IMR-90 (cell line): ENCODE measurements at regions not wholly inside any gene's neighbourhood (a gene's known extent, or its start where the extent isn't known, plus 50 kb on each side); places are given as distances from the start of the nearest gene placed in this dataset.

Experiments used
- ATAC-seq: fragments of 200-7000 bp; cut with Tn5 transposase; 2 replicates; pipeline ENCODE4 v1.9.1; 2020; ENCODE audit warnings: low read depth, mild to moderate bottlenecking, moderate library complexity
- BruUV-seq: library from RNA; stranded (reverse); fragments of 400-500 nt; replicated peaks from 2 replicates; lab custom pipeline; 2021; lab: Mats Ljungman, UMichigan
- CTCF ChIA-PET: fragments of 300-600 bp; formaldehyde crosslinking; extraction: SDS; loops from one replicate; lab custom pipeline; 2021; ENCODE audit warnings: antibody characterized with exemption; lab: Yijun Ruan, JAX
- POLR2A ChIA-PET: fragments of 300-600 bp; sonication (Branson Sonifier 250); formaldehyde crosslinking; loops from one replicate; lab custom pipeline; 2022; ENCODE audit warnings: antibody characterized with exemption; ENCODE audit not compliant: unreplicated experiment; lab: Charles Lee
- DNase-seq: peaks from one replicate; pipeline ENCODE4 v3.0.0; 2013
- H2AFZ ChIP-seq: replicated peaks from 2 replicates; pipeline ENCODE3; 2013; ENCODE audit warnings: low read length, mild to moderate bottlenecking; ENCODE audit not compliant: poor library complexity
- H2AK5ac ChIP-seq: 2 replicates; pipeline ENCODE4 v1.6.1; 2013; ENCODE audit warnings: low read depth, low read length, inconsistent platforms
- H2AK9ac ChIP-seq: replicated peaks from 2 replicates; pipeline ENCODE3; 2013; ENCODE audit warnings: mild to moderate bottlenecking, low read depth, low read length, moderate library complexity; ENCODE audit not compliant: poor library complexity
- H2BK120ac ChIP-seq: 2 replicates; pipeline ENCODE4 v1.6.1; 2013; ENCODE audit warnings: low read depth, low read length, inconsistent platforms
- H2BK15ac ChIP-seq: 3 replicates; pipeline ENCODE4 v1.6.1; 2013; ENCODE audit warnings: low read depth, low read length, inconsistent platforms
- H2BK20ac ChIP-seq: 2 replicates; pipeline ENCODE4 v1.6.1; 2013; ENCODE audit warnings: low read depth, mild to moderate bottlenecking, inconsistent platforms, low read length, moderate library complexity
- H2BK5ac ChIP-seq: 2 replicates; pipeline ENCODE4 v1.6.1; 2013; ENCODE audit warnings: mild to moderate bottlenecking, low read depth, low read length, inconsistent platforms; ENCODE audit not compliant: poor library complexity, severe bottlenecking
- H3K14ac ChIP-seq: replicated peaks from 2 replicates; pipeline ENCODE4 v1.6.1; 2013; ENCODE audit warnings: low read depth, low read length, inconsistent platforms
- H3K18ac ChIP-seq: 2 replicates; pipeline ENCODE4 v1.6.1; 2013; ENCODE audit warnings: low read depth, low read length, control low read depth
- H3K23ac ChIP-seq: 2 replicates; pipeline ENCODE4 v1.6.1; 2013; ENCODE audit warnings: low read depth, low read length, inconsistent platforms
- H3K27ac ChIP-seq: 2 replicates; pipeline ENCODE4 v1.5.1; 2013; ENCODE audit warnings: mild to moderate bottlenecking, control low read depth, low read length; ENCODE audit not compliant: insufficient read depth
- H3K27me3 ChIP-seq: 2 replicates; pipeline ENCODE4 v1.6.1; 2013; ENCODE audit warnings: low read length; ENCODE audit not compliant: control insufficient read depth, insufficient read depth
- H3K36me3 ChIP-seq: 2 replicates; pipeline ENCODE4 v1.6.1; 2013; ENCODE audit warnings: low read length, mixed read lengths; ENCODE audit not compliant: control insufficient read depth, insufficient read depth
- H3K4ac ChIP-seq: 2 replicates; pipeline ENCODE4 v1.6.1; 2013; ENCODE audit warnings: low read depth, low read length, inconsistent platforms
- H3K4me1 ChIP-seq: 2 replicates; pipeline ENCODE4 v1.6.1; 2013; ENCODE audit warnings: low read length, mixed read lengths; ENCODE audit not compliant: control insufficient read depth, insufficient read depth
- H3K4me2 ChIP-seq: 2 replicates; pipeline ENCODE4 v1.6.1; 2013; ENCODE audit warnings: low read depth, mild to moderate bottlenecking, control low read depth, low read length, moderate library complexity
- H3K4me3 ChIP-seq: 2 replicates; pipeline ENCODE4 v1.5.1; 2013; ENCODE audit warnings: low read depth, mild to moderate bottlenecking, control low read depth, low read length, moderate library complexity; ENCODE audit not compliant: insufficient read depth
- H3K56ac ChIP-seq: 2 replicates; pipeline ENCODE4 v1.6.1; 2013; ENCODE audit warnings: low read length, inconsistent platforms; ENCODE audit not compliant: insufficient read depth; ENCODE audit errors: extremely low read depth
- H3K79me1 ChIP-seq, 2 experiments: 2 replicates each; pipeline ENCODE4 v1.6.1; 2013; ENCODE audit warnings: low read length in 2 of 2, inconsistent platforms in 1 of 2, low read depth in 1 of 2
- H3K9ac ChIP-seq: 2 replicates; pipeline ENCODE4 v1.6.1; 2013; ENCODE audit warnings: low read depth, low read length, control low read depth
- H3K9me1 ChIP-seq: 2 replicates; pipeline ENCODE4 v1.6.1; 2013; ENCODE audit warnings: low read length, inconsistent platforms; ENCODE audit not compliant: insufficient read depth
- H3K9me3 ChIP-seq: 2 replicates; pipeline ENCODE4 v1.6.1; 2013; ENCODE audit warnings: low read length; ENCODE audit not compliant: control insufficient read depth, insufficient read depth
- H4K20me1 ChIP-seq: 2 replicates; pipeline ENCODE4 v1.6.1; 2013; ENCODE audit warnings: low read length, inconsistent platforms; ENCODE audit not compliant: insufficient read depth
- H4K5ac ChIP-seq: 2 replicates; pipeline ENCODE4 v1.6.1; 2013; ENCODE audit warnings: mild to moderate bottlenecking, low read depth, low read length, control low read depth
- H4K8ac ChIP-seq, 2 experiments: 2 replicates each; pipeline ENCODE4 v1.6.1; 2013; ENCODE audit warnings: low read depth in 2 of 2, low read length in 2 of 2, control low read depth in 1 of 2, inconsistent platforms in 1 of 2
- H4K91ac ChIP-seq: 2 replicates; pipeline ENCODE4 v1.6.1; 2013; ENCODE audit warnings: low read depth, low read length, inconsistent platforms; ENCODE audit not compliant: insufficient read depth
- CHD1 ChIP-seq: IDR thresholded peaks from 2 replicates; pipeline ENCODE4 v1.6.1; 2012; ENCODE audit warnings: low read depth, low read length, improper control_type of control experiment
- MXI1 ChIP-seq: IDR thresholded peaks from 2 replicates; pipeline ENCODE4 v1.6.1; 2012; ENCODE audit warnings: low read depth, mild to moderate bottlenecking, low read length, moderate library complexity, borderline replicate concordance
- WGBS, 2 experiments: methylation state at CpG; one replicate each; pipeline versions ENCODE4 v1.1.5 to v1.1.7; 2013; ENCODE audit warnings: missing lambda C conversion rate in 2 of 2; ENCODE audit not compliant: insufficient read length in 1 of 2; ENCODE audit errors: extremely low coverage in 2 of 2; 5-methylcytosine and 5-hydroxymethylcytosine counted together
- dilution Hi-C: fragments of 300-500 bp; cut with HindIII; formaldehyde crosslinking; loops from one replicate; pipeline ENCODE4 v1.14.3; 2018; ENCODE audit warnings: low sequenced_read_pairs; ENCODE audit not compliant: unreplicated experiment
- in situ Hi-C: fragments of 300-500 bp; cut with MboI; formaldehyde crosslinking; loops from 3 replicates; pipeline ENCODE4 v1.14.3; 2019; ENCODE audit warnings: low sequenced_read_pairs, inconsistent platforms, mixed read lengths
- intact Hi-C: fragments of 100-400 bp; cut with micrococcal nuclease; formaldehyde crosslinking; loops from 2 replicates; pipeline ENCODE4 v1.10.0; 2022

DNA sequence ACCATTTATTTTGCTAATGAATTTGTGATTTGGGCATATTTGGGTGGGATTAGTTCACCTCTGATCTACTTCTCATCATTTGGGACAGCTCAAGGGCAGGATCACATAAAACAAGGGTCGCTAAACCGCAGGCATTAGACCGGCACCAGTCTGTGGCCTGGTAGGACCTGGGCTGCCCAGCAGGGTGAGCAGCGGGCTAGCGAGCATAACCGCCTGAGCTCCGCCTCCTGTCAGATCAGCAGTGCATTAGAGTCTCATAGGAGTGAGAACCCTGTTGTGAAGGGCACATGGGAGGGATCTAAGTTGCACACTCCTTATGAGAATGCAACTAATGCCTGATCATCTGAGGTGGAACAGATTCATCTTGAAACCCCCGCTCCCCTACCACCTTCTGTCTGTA lies 785.3 kb downstream of the TRHDE start:
- H3K4me3 ChIP-seq: no peak overlapping the region
- POLR2A ChIA-PET: no interaction called here
- H3K79me1 ChIP-seq: no peaks in the 10 kb centered on the region
- no peak overlapping the region for H2BK5ac ChIP-seq
- no peaks in the 10 kb centered on the region for H3K36me3 ChIP-seq
- H2BK20ac ChIP-seq: no peak overlapping the region
- H3K23ac ChIP-seq: no peak overlapping the region
- H4K91ac ChIP-seq: no peak overlapping the region
- no TSS peak for BruUV-seq
- H3K4me2 ChIP-seq: no peak overlapping the region
- no peak overlapping the region for H2AK5ac ChIP-seq
- in situ Hi-C loops (no loop called here), intact Hi-C loops (no loop called here), dilution Hi-C loops (no loop called here)
- H3K4me1 ChIP-seq: no peaks in the 10 kb centered on the region
- H3K9me3 ChIP-seq: peaks cover 6% of the 10 kb centered on the region
- H2AK9ac ChIP-seq: no peak overlapping the region
- DNase-seq: no peak
- H4K8ac ChIP-seq: no peak overlapping the region
- H3K9me1 ChIP-seq: no peaks in the 10 kb centered on the region
- H3K27me3 ChIP-seq: no peaks in the 10 kb centered on the region
- H2BK120ac ChIP-seq: no peak overlapping the region
- CTCF ChIA-PET: no interaction called here
- no peak overlapping the region for H4K5ac ChIP-seq
- no peak for TF ChIP-seq CHD1
- TF ChIP-seq MXI1: no peak
- H3K27ac ChIP-seq: no peak overlapping the region
- no peak overlapping the region for H3K14ac ChIP-seq
- H3K18ac ChIP-seq: no peak overlapping the region
- no peak for ATAC-seq
- no peak overlapping the region for H3K4ac ChIP-seq
- H4K20me1 ChIP-seq: no peaks in the 10 kb centered on the region
- no peak overlapping the region for H2AFZ ChIP-seq
- no peak overlapping the region for H2BK15ac ChIP-seq
- no CpG with 5 or more reads among the region's 8 CpGs for WGBS, 2 experiments
- no peak overlapping the region for H3K9ac ChIP-seq
- no peak overlapping the region for H3K56ac ChIP-seq
